ENCODE measurements at regions not wholly inside any gene's neighbourhood (a gene's known extent, or its start where the extent isn't known, plus 50 kb on each side); places are given as distances from the start of the nearest gene placed in this dataset.

DNA sequence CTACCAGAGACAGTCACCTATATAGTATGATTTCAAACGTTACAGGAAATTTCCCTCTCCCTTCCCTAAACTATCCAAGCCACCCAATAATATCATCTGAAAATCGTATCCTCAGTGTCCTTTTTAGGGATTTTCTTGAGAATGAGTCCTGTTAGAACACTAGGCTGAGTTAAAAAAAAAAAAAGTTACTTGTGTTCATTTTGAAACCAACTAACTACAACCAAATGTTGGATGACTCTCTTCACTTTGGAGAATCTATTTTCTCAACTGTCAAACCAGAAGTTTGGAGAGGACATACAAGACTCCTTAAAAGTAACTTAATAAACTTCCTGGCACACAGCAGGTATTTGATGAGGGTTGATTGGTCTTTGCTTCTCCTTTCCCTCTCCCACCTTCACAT is 183.2 kb upstream of the SESN3 start:
- TF ChIP-seq, protein P1, sequence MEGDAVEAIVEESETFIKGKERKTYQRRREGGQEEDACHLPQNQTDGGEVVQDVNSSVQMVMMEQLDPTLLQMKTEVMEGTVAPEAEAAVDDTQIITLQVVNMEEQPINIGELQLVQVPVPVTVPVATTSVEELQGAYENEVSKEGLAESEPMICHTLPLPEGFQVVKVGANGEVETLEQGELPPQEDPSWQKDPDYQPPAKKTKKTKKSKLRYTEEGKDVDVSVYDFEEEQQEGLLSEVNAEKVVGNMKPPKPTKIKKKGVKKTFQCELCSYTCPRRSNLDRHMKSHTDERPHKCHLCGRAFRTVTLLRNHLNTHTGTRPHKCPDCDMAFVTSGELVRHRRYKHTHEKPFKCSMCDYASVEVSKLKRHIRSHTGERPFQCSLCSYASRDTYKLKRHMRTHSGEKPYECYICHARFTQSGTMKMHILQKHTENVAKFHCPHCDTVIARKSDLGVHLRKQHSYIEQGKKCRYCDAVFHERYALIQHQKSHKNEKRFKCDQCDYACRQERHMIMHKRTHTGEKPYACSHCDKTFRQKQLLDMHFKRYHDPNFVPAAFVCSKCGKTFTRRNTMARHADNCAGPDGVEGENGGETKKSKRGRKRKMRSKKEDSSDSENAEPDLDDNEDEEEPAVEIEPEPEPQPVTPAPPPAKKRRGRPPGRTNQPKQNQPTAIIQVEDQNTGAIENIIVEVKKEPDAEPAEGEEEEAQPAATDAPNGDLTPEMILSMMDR (IDR thresholded peaks at IDR 0.05), result no peak
- no peak for TF ChIP-seq EZH2 (IDR thresholded peaks at IDR 0.05; ENCODE audit: borderline replicate concordance, insufficient read depth, low read depth, low read length, poor library complexity, severe bottlenecking)

Data from B cell (primary cell).